Stomach (tissue), 8 donors: ENCODE measurements at regions not wholly inside any gene's neighbourhood (a gene's known extent, or its start where the extent isn't known, plus 50 kb on each side); places are given as distances from the start of the nearest gene placed in this dataset.

Experiments used
- DNase-seq, 2 donors: peaks; one replicate each; pipeline versions ENCODE4 v3.0.0 to v3.0.0-alpha.2; 2013 to 2019
- H3K27ac ChIP-seq, 5 donors: fragments of 200-600 bp in 4 of 5; sonication (generic) in 4 of 5; one replicate each; pipeline ENCODE4 v1.5.1; 2013 to 2019; ENCODE audit warnings: mild to moderate bottlenecking in 1 of 5, moderate library complexity in 1 of 5
- H3K27me3 ChIP-seq, 3 donors: fragments of 200-600 bp; sonication (generic); one replicate each; pipeline ENCODE4 v1.5.1; 2017 to 2019; ENCODE audit warnings: mixed run types in 1 of 3
- H3K36me3 ChIP-seq, 4 donors: fragments of 200-600 bp; sonication (generic); 1 replicate in 3 of 4; 2 replicates in 1 of 4; pipeline ENCODE4 v1.5.1; 2016 to 2019
- H3K4me1 ChIP-seq, 4 donors: fragments of 200-600 bp; sonication (generic); one replicate each; pipeline ENCODE4 v1.5.1; 2016 to 2019
- H3K4me3 ChIP-seq, 4 donors: fragments of 200-600 bp; sonication (generic) in 3 of 4; one replicate each; pipeline ENCODE4 v1.5.1; 2016 to 2019; ENCODE audit warnings: mild to moderate bottlenecking in 1 of 4
- H3K9me3 ChIP-seq, 4 donors: fragments of 200-600 bp; sonication (generic); one replicate each; pipeline ENCODE4 v1.5.1; 2016 to 2019
- CTCF ChIP-seq, 7 experiments: fragments of 450-650 bp in 4 of 7; fragments of 200-600 bp in 3 of 7; sonication (generic) in 3 of 7; IDR thresholded peaks; one replicate each; pipeline ENCODE4 v1.5.1; 2016 to 2019; ENCODE audit warnings: antibody characterized with exemption in 7 of 7, control low read depth in 2 of 7, mild to moderate bottlenecking in 1 of 7
- EP300 ChIP-seq: sonication (generic); formaldehyde crosslinking; IDR thresholded peaks from one replicate; pipeline ENCODE4 v1.6.1; 2017; ENCODE audit warnings: antibody characterized with exemption
- POLR2A ChIP-seq, 4 donors: fragments of 450-650 bp; IDR thresholded peaks; one replicate each; pipeline ENCODE4 v1.6.1; 2016; ENCODE audit warnings: antibody characterized with exemption in 4 of 4, control low read depth in 2 of 4, mild to moderate bottlenecking in 1 of 4, moderate library complexity in 1 of 4
- POLR2AphosphoS5 ChIP-seq, 3 donors: sonication (generic); formaldehyde crosslinking; IDR thresholded peaks; one replicate each; pipeline ENCODE4 v1.6.1; 2016; ENCODE audit warnings: antibody characterized with exemption in 3 of 3
- WGBS, 5 donors: extraction: QIAGEN DNeasy Blood & Tissue Kit in 3 of 5; methylation state at CpG; one replicate each; pipeline versions ENCODE4 v1.1.5 to v1.1.7; 2013 to 2018; 5-methylcytosine and 5-hydroxymethylcytosine counted together
- intact Hi-C: fragments of 100-400 bp; cut with DNase I; formaldehyde crosslinking; loops from one replicate; pipeline ENCODE4 v1.15.1; 2023; ENCODE audit warnings: low total_unique reads
- donor health status: healthy with polysubstance abuse.
- donor health status: Bipolar disorder and iron deficiency.
- donor health status: healthy.

- WGBS, 5 donors = 76 to 87% (median 80%) methylated on average over 2 of the region's 2 CpGs
These were observed 121.3 kb downstream of the MYCN start for GRCh38 chr2:16061441-16062217.

DNA sequence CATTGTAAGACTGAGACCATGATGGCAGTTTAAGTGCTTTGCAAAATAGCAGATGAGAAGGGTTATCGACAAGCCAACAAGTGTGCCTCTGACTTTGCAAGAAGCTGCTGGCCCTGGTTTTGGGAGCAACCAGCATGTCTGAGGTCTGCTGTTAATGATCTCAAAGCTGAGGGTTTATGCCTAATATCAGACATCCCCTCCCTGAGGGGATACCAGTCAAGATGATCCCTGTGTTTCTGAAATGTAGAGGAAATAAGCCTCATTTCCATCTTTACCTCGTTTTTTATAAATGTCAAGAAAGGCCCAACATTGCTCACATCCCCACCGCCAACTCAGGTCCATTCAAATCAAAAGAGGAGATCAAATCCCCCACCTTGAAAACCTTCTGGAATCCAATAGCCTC is 120.6 kb downstream of the MYCN start:
- H3K4me1 ChIP-seq = no peaks in the 10 kb centered on the region
- H3K27ac ChIP-seq = no peak overlapping the region
- WGBS, 5 donors = 86 to 93% (median 87%) methylated on average over 3 of the region's 3 CpGs
- no peak overlapping the region for H3K4me3 ChIP-seq
- H3K36me3 ChIP-seq = no peaks in the 10 kb centered on the region
- TF ChIP-seq CTCF (IDR thresholded peaks at IDR 0.05) (no peak), POLR2A (IDR thresholded peaks at IDR 0.05) (no peak), EP300 (no peak), POLR2AphosphoS5 (IDR thresholded peaks at IDR 0.05) (no peak)
- no peaks in the 10 kb centered on the region for H3K27me3 ChIP-seq
- intact Hi-C loops = no loop called here
- H3K9me3 ChIP-seq = peaks cover 3 to 20% (median 15%) of the 10 kb centered on the region in 4 donors
- DNase-seq = no peak

More at GRCh38 chr2:16061441-16062217, 121.3 kb downstream of the MYCN start:
- TF ChIP-seq POLR2A (IDR thresholded peaks at IDR 0.05) (no peak), CTCF (IDR thresholded peaks at IDR 0.05) (no peak), EP300 (no peak), POLR2AphosphoS5 (IDR thresholded peaks at IDR 0.05) (no peak)
- DNase-seq = no peak
- Histone ChIP-seq H3K27me3 (no peaks in the 10 kb centered on the region), H3K9me3 (peaks cover 3 to 20% (median 15%) of the 10 kb centered on the region in 4 donors), H3K36me3 (no peaks in the 10 kb centered on the region), H3K4me1 (no peaks in the 10 kb centered on the region), H3K4me3 (no peak overlapping the region), H3K27ac (no peak overlapping the region)
- intact Hi-C loops = no loop called here

DNA sequence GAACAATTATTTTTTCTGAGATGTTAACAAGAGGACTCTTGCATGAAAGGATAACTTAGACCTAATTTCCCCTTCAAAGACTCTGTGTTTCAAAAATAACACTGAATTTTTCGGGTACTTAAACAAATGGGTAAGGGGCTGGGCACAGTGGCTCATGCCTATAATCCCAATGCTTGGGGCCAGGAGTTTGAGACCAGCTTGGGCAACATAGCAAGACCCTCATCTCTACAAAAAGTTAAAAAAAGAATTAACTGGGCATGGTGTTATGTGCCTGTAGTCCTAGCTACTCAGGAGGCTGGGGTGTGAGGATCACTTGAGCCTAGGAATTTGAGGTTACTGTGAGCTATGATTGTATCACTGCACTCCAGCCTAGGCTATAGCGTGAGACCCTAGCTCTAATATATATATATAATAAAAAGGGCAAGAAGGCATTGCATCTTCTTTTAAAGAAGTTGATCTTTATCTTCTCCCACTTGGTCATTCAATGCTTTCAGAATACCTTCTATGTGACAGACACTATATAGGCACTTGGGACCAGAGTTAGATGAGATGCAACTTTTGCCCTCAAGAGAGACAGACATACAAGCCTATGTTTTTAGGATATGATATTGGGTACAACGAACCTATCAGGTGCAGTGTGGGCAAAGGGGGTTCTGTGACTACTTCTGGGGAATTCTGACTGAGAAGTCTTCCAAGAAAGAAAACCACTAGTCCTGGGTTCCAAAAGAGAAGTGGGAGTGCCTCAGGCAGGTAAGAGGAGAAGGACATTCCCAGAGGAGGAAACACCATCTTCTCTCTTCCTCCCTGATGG is 120.0 kb downstream of the MYCN start:
- intact Hi-C loops = no loop called here
- TF ChIP-seq EP300 = no peak
- TF ChIP-seq POLR2A (IDR thresholded peaks at IDR 0.05) = no peak
- TF ChIP-seq CTCF (IDR thresholded peaks at IDR 0.05) = no peak
- TF ChIP-seq POLR2AphosphoS5 (IDR thresholded peaks at IDR 0.05) = no peak
- Histone ChIP-seq H3K9me3 (peaks cover 3 to 20% (median 15%) of the 10 kb centered on the region in 4 donors), H3K27ac (no peak overlapping the region), H3K27me3 (no peaks in the 10 kb centered on the region), H3K4me3 (no peak overlapping the region), H3K4me1 (no peaks in the 10 kb centered on the region), H3K36me3 (no peaks in the 10 kb centered on the region)
- DNase-seq = no peak
- WGBS, 5 donors = 81 to 92% (median 83%) methylated on average over 3 of the region's 3 CpGs

- Histone ChIP-seq H3K4me1 (no peaks in the 10 kb centered on the region), H3K27me3 (no peaks in the 10 kb centered on the region), H3K4me3 (no peak overlapping the region), H3K9me3 (peaks cover 3 to 20% (median 15%) of the 10 kb centered on the region in 4 donors), H3K27ac (no peak overlapping the region), H3K36me3 (no peaks in the 10 kb centered on the region)
- DNase-seq = no peak
- 92 to 99% (median 97%) methylated on average over 4 of the region's 4 CpGs for WGBS, 5 donors
- no peak for TF ChIP-seq POLR2A (IDR thresholded peaks at IDR 0.05)
- TF ChIP-seq EP300 = no peak
- TF ChIP-seq POLR2AphosphoS5 (IDR thresholded peaks at IDR 0.05) = no peak
- TF ChIP-seq CTCF (IDR thresholded peaks at IDR 0.05) = no peak
- intact Hi-C loops = no loop called here
These were observed 119.2 kb downstream of the MYCN start for GRCh38 chr2:16059393-16060016.
